Posterior cingulate gyrus (tissue), 11 donors: ENCODE measurements at regions not wholly inside any gene's neighbourhood (a gene's known extent, or its start where the extent isn't known, plus 50 kb on each side); places are given as distances from the start of the nearest gene placed in this dataset.

Source experiments
- DNase-seq, 10 donors: peaks; one replicate each; pipeline versions ENCODE4 v3.0.0 to v3.0.0-alpha.2; 2020 to 2021; ENCODE audit warnings: mixed read lengths in 3 of 10
- intact Hi-C: fragments of 100-400 bp; cut with DNase I; formaldehyde crosslinking; loops from one replicate; pipeline ENCODE4 v1.15.1; 2023

DNA sequence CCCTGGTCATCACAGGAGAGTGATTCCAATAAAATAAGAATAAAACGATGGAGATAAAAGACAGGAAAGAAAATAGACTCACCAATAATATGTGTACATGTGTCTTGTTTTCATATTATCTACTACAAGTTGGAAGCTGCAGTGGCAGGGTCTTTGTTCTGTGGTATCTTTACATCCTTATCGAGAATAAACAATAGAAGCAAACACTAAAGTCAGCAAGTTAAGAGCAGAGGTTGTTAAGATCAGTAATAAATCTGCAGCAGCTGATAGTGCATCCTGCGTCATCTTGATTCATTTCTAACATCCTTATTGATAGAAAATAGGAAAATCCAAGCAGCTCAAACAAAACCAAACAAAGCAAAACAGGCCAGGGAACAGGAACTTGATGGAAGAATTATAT, 107.4 kb downstream of the RPS29 start:
- intact Hi-C loops = no loop called here
- DNase-seq = no peak

DNA sequence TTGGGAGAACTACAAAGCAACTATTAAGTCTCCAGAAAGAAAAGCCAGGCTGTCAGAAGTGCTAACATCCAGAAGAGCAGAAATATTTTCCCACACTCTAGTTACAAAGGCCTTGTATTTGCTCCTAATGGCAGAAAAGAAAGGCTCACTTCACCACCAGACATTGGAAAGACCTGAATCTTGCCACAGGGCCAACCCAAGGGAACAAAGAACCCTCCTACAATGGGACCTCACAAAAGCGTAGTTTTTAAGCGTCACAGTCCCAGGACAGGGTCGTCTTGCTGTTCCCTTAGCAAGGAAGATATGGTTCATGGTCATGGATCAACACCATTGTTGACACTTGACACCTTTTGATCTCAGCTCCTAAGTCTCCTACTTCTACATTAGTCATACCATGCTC, 119.1 kb downstream of the RPS29 start:
- no peak for DNase-seq
- intact Hi-C loops = no loop called here

DNA sequence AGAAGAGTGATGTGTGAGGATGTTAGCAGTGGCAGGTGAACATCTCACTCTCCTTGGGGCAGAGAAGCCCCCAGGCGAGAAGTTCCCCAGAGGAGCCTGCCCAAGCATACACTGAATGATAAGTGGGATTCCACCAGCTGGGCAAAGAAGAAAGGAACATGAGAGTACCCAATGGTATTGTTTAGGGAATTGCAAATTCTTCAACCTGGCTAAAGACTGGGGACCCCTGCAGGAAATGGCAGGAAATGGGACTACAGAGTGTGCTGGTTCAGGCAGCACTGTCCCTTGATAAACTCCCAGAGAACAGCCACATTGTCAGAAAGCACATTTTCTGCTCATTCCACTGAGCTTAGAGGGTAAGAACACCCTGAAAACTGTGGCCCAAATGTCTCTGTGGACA, 121.3 kb downstream of the RPS29 start:
- no peak for DNase-seq
- intact Hi-C loops = no loop called here

DNA sequence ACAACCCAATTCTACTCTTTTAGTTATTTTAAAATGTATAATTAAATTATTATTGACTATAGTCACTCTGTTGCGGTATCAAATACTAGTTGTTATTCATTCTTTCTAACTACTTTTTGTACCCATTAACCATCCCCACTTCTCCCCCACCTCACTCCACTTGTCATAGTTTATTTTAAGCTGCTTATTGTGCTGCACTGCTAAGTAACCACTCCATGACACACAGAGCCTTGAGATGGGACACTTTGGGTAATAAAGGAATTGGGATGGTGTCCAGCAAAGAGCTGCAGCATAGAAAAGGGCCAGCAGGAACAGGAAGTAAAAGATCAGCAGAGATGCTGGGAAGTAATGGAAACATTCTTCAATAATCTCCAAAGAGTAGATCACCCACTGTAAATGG, 123.0 kb downstream of the RPS29 start:
- intact Hi-C loops = no loop called here

DNA sequence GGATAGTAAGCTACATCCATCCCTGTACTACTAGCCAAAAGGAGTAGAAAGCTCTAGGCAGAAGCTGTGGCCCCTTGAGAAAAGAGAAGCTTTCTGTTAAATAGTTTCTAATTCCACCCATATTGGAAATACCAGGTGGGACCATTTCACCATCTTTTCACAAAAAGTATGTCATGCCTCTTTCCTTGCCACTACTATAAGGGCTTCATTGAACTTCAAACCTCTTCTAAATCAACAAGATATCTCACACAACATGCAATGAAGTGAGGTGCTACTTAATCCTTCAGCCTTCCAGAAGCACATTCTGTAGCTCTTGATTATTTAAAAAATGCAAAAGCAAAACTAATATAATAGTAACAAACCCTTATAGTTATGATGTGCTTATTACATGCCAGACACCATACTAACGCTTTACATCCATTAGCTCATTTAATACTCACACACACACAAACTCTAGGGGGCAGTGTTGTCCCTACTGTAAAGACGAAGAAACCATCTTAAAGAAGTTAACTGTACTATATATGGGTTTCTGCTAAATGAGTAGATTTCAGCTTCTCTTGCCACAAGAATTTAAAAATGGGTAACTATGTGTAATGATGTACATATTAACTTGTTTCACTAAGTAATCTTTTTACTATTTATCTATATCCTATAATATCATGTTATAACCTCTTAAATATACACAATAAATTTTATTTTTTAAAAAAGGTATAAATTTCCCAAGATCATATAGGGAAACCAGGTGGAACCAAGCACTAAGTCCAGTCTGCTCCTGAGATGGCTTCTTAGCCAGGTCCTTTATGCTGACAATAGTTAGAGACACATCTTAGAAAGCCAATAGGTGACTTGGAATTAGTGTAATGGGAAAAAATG, 124.4 kb downstream of the RPS29 start:
- intact Hi-C loops = no loop called here
- peak in 1 of 10 donors; percentile 15 for DNase-seq

More for the DNA sequence above, 123.0 kb downstream of the RPS29 start:
- no peak for DNase-seq

DNA sequence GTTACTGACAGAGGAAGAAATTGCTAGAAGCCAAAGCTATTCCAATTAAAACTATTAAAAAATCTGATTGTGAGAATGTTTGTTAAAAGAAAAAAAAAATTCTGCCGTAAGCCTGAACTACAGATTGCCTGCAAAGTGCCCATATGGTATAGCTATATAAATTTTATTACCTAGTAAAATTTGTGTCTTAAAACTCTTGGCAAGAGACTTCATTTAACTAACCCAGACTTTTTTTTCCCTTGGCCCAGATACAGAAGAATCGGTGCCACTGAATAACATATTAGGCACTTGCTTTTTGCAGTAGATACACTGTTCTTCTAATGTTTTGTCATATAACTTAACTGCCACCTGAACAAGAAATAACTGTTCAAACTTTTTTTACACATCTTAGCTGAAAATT, 125.5 kb downstream of the RPS29 start:
- no peak for DNase-seq
- intact Hi-C loops = no loop called here

DNA sequence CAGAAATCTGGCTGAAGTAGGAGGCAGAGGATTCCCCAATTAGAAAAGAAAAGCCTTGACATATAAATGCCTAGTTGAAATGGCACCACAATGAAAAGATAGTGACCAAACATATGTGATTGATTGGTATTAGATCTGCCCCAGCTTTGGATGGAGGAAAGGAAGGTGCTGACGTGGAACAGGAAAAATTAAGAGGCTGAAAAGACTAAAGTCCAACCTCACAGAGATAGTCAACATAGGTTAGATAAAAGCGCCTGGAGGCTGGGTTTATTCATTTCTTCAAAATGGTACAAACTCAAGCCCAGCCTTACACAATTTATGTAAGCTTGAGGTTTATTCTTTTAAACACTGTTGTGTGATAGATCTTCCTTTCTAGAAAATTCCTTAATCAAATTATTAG, 129.6 kb downstream of the RPS29 start:
- intact Hi-C loops = no loop called here
- no peak for DNase-seq

DNA sequence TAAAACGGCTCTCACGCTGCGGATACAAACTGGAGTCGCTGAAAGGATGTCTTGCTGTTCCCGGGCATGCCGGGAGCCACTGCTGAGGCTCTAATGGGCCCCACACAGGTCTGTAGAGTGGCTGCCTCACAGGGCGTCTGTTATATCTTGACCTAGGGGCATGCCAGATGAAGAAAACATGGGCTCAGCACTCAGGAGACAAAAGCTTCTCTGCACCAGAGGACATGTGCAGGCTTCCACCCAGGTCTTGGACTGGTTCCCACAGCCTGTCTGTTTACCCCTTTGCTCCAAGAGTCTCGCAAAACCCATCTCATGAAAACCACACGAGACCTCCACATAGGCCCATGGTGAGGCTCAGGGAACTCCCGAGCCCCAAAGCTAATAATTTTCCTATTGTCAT, 134.2 kb downstream of the RPS29 start:
- intact Hi-C loops = no loop called here
- DNase-seq = no peak

DNA sequence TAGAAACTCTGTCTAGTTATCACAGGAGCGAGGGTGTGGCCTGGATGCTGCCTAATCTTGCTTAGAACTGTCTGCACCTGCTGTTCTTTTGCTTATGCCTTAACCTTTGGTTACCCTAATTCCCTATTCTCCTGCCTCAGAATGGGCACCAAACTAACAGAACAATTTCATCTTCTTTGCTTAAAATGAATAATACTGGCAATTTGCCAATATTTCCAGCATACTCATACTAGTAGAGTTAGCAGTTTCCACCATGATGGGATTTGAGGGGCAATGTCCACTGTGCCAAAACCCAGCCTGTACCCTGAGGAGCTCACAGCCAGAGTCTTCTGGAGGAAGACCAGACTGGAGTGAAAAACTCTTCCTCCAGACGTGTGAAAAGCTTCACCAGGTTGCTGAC, 136.4 kb downstream of the RPS29 start:
- intact Hi-C loops = no loop called here
- no peak for DNase-seq

DNA sequence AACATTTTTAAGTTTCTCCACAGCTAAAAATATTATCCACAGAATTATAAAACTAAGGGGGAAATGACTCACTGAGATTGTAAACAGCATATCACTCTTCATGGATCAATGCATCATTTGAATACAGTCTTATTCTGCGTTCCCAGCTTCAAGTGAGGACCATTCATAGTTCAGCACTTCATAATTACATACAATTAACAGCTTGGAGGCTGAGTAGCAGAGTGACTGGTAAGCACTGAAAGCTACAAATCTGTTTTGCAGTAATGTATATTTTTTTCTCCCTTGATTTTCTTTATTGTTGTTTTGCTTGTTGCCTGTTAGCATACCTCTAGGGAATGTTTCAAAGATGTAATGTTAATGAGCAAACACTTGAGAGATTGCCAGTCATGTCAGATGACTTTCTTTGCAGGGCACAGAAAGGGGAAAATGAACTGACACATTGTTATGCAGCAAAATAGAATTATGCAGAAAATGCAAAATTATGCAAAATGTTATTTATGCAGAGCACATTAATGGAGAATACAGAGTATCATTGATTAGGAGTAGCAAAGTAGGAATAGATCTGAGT, 138.6 kb downstream of the RPS29 start:
- no peak for DNase-seq

DNA sequence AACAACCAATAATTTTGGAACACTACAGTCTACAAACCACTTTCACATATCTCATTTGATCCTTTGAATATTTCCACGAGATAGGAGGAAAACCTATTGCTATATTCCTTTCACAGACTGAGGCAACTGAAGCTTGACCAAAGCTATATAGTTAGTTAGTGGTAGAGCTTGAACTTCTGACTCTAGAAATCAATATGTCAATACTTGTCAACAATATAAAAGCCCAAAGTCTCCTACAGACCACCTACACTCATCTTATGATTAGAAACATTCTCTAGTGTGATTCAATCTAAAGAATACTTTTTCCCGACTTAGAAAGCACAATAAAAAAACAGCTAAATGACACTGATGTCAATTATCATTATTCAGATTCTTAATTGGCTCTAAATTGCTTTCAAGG, 139.4 kb downstream of the RPS29 start:
- intact Hi-C loops = no loop called here
- no peak for DNase-seq

More for the DNA sequence above, 138.6 kb downstream of the RPS29 start:
- intact Hi-C loops = no loop called here

DNA sequence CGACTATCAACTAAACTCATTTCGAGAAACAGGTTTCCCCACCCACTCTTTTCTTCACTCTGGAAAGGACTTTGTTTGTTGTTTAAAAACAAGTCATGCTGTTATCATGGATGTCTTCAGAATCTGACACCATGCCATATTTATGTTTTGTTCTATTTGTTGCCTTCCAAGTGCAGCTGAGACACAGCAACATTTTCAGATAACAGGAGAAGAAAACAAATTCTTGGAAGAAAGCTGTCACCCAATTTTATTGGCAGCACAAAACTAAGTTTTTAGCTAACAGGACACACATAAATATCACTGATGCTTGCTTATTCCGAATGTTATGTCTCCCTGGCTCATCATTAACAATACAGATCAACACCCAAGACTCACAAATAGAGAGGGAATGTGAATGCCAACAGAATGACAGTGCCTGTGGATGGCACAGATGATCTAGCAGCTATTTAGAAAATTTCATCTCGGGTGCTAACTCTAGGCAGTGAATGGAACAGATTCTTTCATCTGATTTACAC, 147.9 kb downstream of the RPS29 start:
- no peak for DNase-seq
- intact Hi-C loops = no loop called here

DNA sequence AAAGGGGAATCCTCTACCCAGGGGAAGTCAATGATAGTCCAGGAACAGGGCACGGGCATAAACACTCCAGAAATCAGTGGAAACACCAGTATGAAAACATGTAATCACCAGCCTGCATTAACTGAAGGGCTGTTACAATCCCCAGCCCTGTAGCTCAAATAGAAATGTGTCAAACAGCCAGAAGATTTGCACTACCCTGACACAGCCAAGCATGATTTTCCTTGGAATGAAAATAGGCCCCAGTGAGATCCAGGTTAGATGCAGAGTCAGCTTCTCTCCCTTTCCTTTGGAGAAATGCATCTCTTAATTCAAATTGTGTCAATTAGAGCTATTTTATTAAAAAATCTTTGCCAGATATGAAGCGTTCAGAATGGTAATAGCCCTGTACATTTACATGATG, 158.1 kb downstream of the RPS29 start:
- intact Hi-C loops = no loop called here
- no peak for DNase-seq

DNA sequence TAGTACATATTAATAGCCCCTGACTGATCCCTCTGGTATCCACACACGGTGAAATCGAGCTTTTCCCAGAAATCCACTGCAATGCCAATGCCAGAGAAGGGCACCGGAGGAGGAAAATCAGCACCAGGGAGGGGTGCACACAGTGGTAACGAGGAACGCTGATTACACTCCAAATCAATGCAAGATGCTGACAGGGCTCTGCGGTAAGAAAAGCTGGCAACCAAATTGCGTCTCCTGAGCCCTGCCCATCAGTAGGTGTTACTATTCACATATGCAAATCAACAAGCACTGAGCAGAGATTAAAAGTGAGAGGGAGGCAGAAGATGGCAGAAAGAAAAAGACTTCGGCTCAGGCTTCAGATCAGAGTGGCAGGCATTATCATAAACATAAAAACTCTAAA, 159.1 kb downstream of the RPS29 start:
- intact Hi-C loops = no loop called here
- no peak for DNase-seq

DNA sequence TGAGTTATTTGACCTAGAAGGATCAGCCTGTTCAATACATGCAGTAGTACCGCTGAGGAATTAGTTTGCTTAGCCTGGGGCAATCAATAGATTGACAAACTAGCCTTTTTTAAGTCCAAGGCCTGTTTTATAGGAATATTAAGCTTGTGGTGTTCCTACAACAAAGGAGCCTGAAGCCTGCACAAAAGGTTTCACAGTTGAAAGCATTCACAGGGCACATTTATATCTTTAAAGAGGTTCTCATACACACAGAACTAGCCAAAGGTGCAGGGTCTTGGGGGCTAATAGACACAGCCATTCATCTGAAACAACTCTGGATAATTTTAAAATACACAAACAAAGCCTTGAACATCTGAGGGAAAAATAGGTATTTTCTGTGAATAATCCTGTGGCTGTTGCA, 160.3 kb downstream of the RPS29 start:
- intact Hi-C loops = no loop called here
- DNase-seq = no peak

DNA sequence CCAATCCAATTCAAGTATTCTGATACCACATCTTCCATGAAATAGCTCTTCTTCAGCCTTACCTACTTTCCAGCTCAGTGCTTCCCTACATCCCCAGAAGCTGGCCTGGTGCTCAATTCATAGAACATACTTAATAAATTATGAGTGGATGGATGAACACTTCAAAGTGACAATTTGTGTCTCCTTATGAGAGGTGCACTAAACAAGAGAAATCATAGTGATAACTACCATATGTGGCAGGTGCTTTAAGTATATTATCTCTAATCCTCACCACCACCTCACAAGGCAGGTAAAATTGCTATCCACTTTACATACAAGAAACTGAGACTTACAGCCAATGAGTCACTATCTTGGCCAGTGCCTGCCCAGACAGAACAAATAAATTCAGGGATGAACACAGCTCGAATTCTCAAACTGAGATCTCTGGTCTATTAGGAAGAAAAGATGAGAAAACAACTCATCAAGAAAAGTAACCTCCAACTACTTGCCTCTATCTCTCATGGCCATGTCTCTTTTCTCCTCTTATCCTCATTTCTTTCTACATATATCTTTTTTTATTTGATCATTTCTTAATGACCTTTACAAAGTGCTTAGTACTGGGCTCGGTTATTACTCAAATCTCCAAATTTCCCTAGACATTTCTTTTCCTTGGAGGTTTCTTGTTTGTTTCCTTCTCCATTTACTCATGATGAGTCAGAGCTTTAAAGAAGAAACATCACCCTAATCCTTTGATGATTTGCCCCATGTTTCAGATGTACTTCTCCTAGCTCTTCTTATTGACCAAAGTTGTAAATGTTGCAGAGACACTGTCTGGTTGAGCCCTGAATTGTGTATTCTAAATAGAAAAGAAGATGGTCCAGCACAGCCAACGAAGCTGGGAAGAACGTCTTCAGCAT, 161.5 kb downstream of the RPS29 start:
- no peak for DNase-seq
- intact Hi-C loops = no loop called here

DNA sequence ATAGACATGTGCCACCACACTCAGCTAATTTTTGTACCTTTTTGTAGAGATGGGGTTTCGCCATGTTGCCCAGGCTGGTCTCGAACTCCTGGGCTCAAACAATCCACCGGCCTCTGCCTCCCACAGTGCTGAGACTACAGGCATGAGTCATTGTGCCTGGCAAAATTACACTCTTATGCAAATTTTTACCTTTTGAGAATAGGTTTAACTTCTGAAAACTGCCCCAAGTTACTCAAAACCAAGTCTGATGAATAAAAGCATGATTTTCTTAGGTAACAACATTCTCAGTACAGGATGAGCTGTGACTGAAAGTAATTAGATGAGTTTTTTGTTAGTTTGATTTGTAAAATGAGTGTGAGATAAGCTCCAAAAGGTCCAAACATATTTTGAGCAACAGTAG, 166.0 kb downstream of the RPS29 start:
- intact Hi-C loops = no loop called here
- no peak for DNase-seq

DNA sequence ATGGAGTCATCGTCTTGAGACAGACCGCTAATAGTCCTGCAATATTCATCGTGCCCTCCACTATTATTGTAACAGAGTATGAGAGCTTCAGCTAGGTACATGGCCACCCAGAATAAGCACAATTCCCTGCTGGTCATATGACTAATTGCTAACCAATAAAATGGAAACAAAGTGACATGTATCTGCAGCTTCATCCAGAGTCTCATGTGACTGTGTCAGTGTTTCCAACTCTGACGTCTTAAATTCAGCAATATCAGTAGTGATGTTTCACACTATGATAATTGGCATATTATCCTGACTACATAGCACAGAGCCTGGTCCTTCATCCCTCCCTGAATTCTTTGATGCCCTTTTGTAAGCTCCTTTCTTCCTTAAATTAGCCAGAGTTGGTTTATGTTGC, 167.4 kb downstream of the RPS29 start:
- intact Hi-C loops = no loop called here
- DNase-seq = no peak

DNA sequence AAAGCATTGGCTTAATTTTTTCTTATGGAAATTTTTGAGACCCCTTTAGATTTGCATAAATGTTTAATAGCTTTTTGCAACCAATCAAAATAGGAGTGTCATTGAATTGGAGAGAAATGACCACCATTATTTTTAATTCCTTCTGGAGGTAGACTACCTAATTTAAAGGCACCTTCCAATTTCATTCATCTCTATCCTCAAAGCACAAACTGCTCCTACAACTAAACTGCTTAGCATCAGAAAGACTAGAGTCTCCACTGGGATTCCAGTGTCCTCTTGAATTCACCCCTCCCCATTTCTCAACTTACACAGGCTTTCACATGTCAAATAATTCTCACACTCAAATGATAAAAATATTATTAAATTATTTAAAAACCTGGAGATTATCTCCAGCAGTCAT, 168.4 kb downstream of the RPS29 start:
- DNase-seq = no peak
- intact Hi-C loops = no loop called here

DNA sequence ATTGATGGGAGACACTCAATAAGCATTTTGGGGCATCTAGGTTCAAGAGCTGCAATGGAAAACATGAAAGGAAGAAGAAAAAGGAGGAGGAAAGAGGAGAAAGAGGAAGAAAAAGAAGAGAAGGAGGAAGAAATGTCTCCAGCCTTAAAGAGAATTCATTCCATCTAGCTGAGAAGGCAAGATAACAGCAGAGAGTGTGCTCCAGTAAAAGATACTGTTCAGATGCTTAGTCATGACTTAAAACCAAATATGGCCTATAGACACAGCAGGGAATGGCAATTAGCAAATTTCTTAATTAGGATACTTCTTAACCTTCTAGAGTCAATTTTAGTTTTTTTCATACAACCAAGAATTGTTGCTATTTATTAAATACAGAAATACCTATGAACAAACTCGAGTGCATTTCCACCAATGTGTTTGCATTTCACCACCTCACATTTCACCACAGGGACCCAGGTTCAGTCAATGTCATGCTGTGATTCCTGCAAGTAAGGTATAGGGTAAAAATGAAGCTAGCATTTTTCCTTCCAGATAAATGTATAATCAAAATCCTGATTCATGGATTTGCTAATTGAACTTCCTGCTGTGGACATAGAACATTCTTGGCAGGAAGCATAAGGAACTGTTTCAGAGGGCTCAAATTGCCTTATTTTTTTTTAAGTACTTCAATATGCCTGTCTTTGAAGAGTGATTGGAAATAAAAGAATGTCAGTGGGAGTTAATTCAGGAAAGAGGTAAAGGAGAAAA, 177.8 kb downstream of the RPS29 start:
- intact Hi-C loops = no loop called here
- no peak for DNase-seq

DNA sequence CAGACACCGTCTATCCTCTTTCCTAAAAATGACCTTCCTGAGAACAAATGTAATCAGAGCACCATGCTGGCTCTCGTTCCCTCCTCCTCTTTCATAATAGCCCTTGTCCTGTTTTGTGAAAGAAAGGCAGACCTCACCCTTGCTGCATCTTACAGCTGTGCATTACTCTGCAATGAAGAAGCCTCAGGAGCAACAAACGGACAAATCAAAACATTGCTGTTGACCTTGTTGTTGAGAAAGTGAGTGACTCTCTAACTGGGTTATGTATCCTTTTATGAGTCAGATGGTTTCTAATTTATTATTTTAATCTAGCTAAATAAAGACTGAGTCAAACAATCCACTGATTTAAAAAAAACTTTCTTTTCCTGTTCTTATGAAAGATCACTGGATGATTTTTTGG, 180.9 kb downstream of the RPS29 start:
- DNase-seq = no peak
- intact Hi-C loops = no loop called here
